WTC11 (cell line): ENCODE measurements at regions not wholly inside any gene's neighbourhood (a gene's known extent, or its start where the extent isn't known, plus 50 kb on each side); places are given as distances from the start of the nearest gene placed in this dataset.

ENCODE experiments used
- ATAC-seq: fragments of 200-7000 bp; cut with Tn5 transposase; 2 replicates; pipeline ENCODE4 v1.10.0; 2021; ENCODE audit warnings: mild to moderate bottlenecking, moderate library complexity
- CTCF ChIA-PET: fragments of 300-600 bp; sonication (Branson Sonifier 250); formaldehyde crosslinking; loops from one replicate; lab custom pipeline; 2021; ENCODE audit warnings: antibody characterized with exemption; lab: Charles Lee
- POLR2A ChIA-PET: fragments of 350-600 bp; sonication (Branson Sonifier 250); formaldehyde crosslinking; loops from one replicate; lab custom pipeline; 2021; ENCODE audit warnings: antibody characterized with exemption; lab: Charles Lee
- DNase-seq: peaks from one replicate; pipeline ENCODE4 v3.0.0; 2021; ENCODE audit warnings: low spot score
- H3K27ac Mint-ChIP-seq: 2 replicates; pipeline ENCODE4 v1.8.0; 2021; ENCODE audit warnings: mixed read lengths
- H3K27me3 Mint-ChIP-seq: 2 replicates; pipeline ENCODE4 v1.8.0; 2021; ENCODE audit warnings: low read depth, mild to moderate bottlenecking, moderate library complexity, mixed read lengths
- H3K36me3 Mint-ChIP-seq: 2 replicates; pipeline ENCODE4 v1.8.0; 2021; ENCODE audit warnings: mixed read lengths
- H3K4me1 Mint-ChIP-seq: 2 replicates; pipeline ENCODE4 v1.8.0; 2022; ENCODE audit warnings: mixed read lengths
- H3K4me3 Mint-ChIP-seq: 2 replicates; pipeline ENCODE4 v1.8.0; 2021; ENCODE audit warnings: mild to moderate bottlenecking, moderate library complexity, mixed read lengths
- H3K9me3 Mint-ChIP-seq: 2 replicates; pipeline ENCODE4 v1.8.0; 2021; ENCODE audit warnings: mixed read lengths
- ATF6 ChIP-seq: sonication (generic); formaldehyde crosslinking; IDR thresholded peaks from 2 replicates; pipeline ENCODE4 v1.8.1; 2023; ENCODE audit warnings: mild to moderate bottlenecking, missing genetic modification reagents
- CBFB ChIP-seq: sonication (generic); formaldehyde crosslinking; IDR thresholded peaks from 2 replicates; pipeline ENCODE4 v1.8.1; 2022; ENCODE audit warnings: mild to moderate bottlenecking, low read depth, missing genetic modification reagents
- E2F1 ChIP-seq: sonication (generic); formaldehyde crosslinking; IDR thresholded peaks from 2 replicates; pipeline ENCODE4 v1.8.0; 2022; ENCODE audit warnings: mild to moderate bottlenecking, missing genetic modification reagents
- ETV6 ChIP-seq: sonication (generic); formaldehyde crosslinking; IDR thresholded peaks from 2 replicates; pipeline ENCODE4 v1.8.1; 2022; ENCODE audit warnings: mild to moderate bottlenecking, missing genetic modification reagents
- GTF2I ChIP-seq: fragments of 250-450 bp; sonication (Bioruptor Pico); conservative IDR thresholded peaks from 2 replicates; pipeline ENCODE4 v1.4.0; 2021; ENCODE audit warnings: mild to moderate bottlenecking
- HMGA2 ChIP-seq: fragments of 250-450 bp; sonication (Bioruptor Pico); IDR thresholded peaks from 2 replicates; pipeline ENCODE4 v1.4.0; 2021; ENCODE audit warnings: mild to moderate bottlenecking, moderate library complexity
- JAZF1 ChIP-seq: fragments of 250-450 bp; sonication (Bioruptor Pico); IDR thresholded peaks from 2 replicates; pipeline ENCODE4 v1.9.0; 2021; ENCODE audit warnings: moderate library complexity, mild to moderate bottlenecking, inconsistent platforms
- JUN ChIP-seq: sonication (generic); formaldehyde crosslinking; IDR thresholded peaks from 2 replicates; pipeline ENCODE4 v1.8.0; 2023; ENCODE audit warnings: mild to moderate bottlenecking, missing genetic modification reagents
- MLX ChIP-seq: sonication (generic); formaldehyde crosslinking; IDR thresholded peaks from 2 replicates; pipeline ENCODE4 v1.8.1; 2023; ENCODE audit warnings: mild to moderate bottlenecking, missing genetic modification reagents, moderate library complexity
- MYBL2 ChIP-seq: sonication (generic); formaldehyde crosslinking; IDR thresholded peaks from 2 replicates; pipeline ENCODE4 v1.8.1; 2023; ENCODE audit warnings: mild to moderate bottlenecking, moderate library complexity, missing genetic modification reagents
- NR3C1 ChIP-seq: sonication (generic); formaldehyde crosslinking; conservative IDR thresholded peaks from 2 replicates; pipeline ENCODE4 v1.8.1; 2023; ENCODE audit warnings: low read depth, mild to moderate bottlenecking, missing genetic modification reagents
- PREB ChIP-seq: sonication (generic); formaldehyde crosslinking; IDR thresholded peaks from 2 replicates; pipeline ENCODE4 v1.8.1; 2022; ENCODE audit warnings: mild to moderate bottlenecking, missing genetic modification reagents, moderate library complexity, borderline replicate concordance
- RELA ChIP-seq: sonication (generic); formaldehyde crosslinking; IDR thresholded peaks from 2 replicates; pipeline ENCODE4 v1.8.1; 2022; ENCODE audit warnings: missing genetic modification reagents, mild to moderate bottlenecking, borderline replicate concordance
- SMAD3 ChIP-seq: sonication (generic); formaldehyde crosslinking; IDR thresholded peaks from 2 replicates; pipeline ENCODE4 v1.8.0; 2022; ENCODE audit warnings: missing genetic modification reagents, mild to moderate bottlenecking, borderline replicate concordance
- SMAD4 ChIP-seq: sonication (generic); formaldehyde crosslinking; IDR thresholded peaks from 2 replicates; pipeline ENCODE4 v1.8.0; 2022; ENCODE audit warnings: mild to moderate bottlenecking, missing genetic modification reagents
- TEAD1 ChIP-seq: sonication (generic); formaldehyde crosslinking; IDR thresholded peaks from 2 replicates; pipeline ENCODE4 v1.8.0; 2022; ENCODE audit warnings: mild to moderate bottlenecking, missing genetic modification reagents
- TP53 ChIP-seq: sonication (generic); formaldehyde crosslinking; IDR thresholded peaks from 2 replicates; pipeline ENCODE4 v1.8.1; 2023; ENCODE audit warnings: mild to moderate bottlenecking, missing genetic modification reagents
- ZBTB21 ChIP-seq: sonication (generic); formaldehyde crosslinking; IDR thresholded peaks from 2 replicates; pipeline ENCODE4 v1.8.1; 2023; ENCODE audit warnings: mild to moderate bottlenecking, missing genetic modification reagents, borderline replicate concordance
- ZBTB43 ChIP-seq: sonication (generic); formaldehyde crosslinking; IDR thresholded peaks from 2 replicates; pipeline ENCODE4 v1.8.1; 2023; ENCODE audit warnings: mild to moderate bottlenecking, missing genetic modification reagents
- ZNF138 ChIP-seq: sonication (generic); formaldehyde crosslinking; conservative IDR thresholded peaks from 2 replicates; pipeline ENCODE4 v1.8.1; 2022; ENCODE audit warnings: mild to moderate bottlenecking, moderate library complexity, missing genetic modification reagents
- ZNF281 ChIP-seq: sonication (generic); formaldehyde crosslinking; IDR thresholded peaks from 2 replicates; pipeline ENCODE4 v1.8.0; 2023; ENCODE audit warnings: mild to moderate bottlenecking, missing genetic modification reagents
- ZNF416 ChIP-seq: fragments of 250-450 bp; sonication (Bioruptor Pico); IDR thresholded peaks from 2 replicates; pipeline ENCODE4 v1.9.0; 2021; ENCODE audit warnings: mild to moderate bottlenecking, inconsistent platforms
- ZSCAN18 ChIP-seq: fragments of 250-450 bp; sonication (Bioruptor Pico); IDR thresholded peaks from 2 replicates; pipeline ENCODE4 v2.1.2; 2022; ENCODE audit warnings: mild to moderate bottlenecking, moderate library complexity

- H3K9me3 Mint-ChIP-seq: peaks cover 30% of the 10 kb centered on the region
- H3K4me3 Mint-ChIP-seq: no peak overlapping the region
- peaks cover 8% of the 10 kb centered on the region for H3K4me1 Mint-ChIP-seq
- no peaks in the 10 kb centered on the region for H3K27me3 Mint-ChIP-seq
- ChIA-PET CTCF (no interaction called here), POLR2A (interaction anchor here (0.5 kb wide), 1 partner anchor 228 kb away, joined by 4 read pairs; no protein-coding TSS in a partner anchor)
- H3K27ac Mint-ChIP-seq: no peak overlapping the region
- no peak for DNase-seq
- H3K36me3 Mint-ChIP-seq: no peaks in the 10 kb centered on the region
- no peak for ATAC-seq
- no peak for TF ChIP-seq MYBL2 (CRISPR knock-in tag)
- no peak for TF ChIP-seq RELA (CRISPR knock-in tag)
- TF ChIP-seq TEAD1 (CRISPR knock-in tag): no peak
- no peak for TF ChIP-seq JUN
- no peak for TF ChIP-seq CBFB (CRISPR knock-in tag)
- TF ChIP-seq ZSCAN18 (CRISPR knock-in tag): no peak
- TF ChIP-seq SMAD3 (CRISPR knock-in tag): no peak
- TF ChIP-seq NR3C1 (CRISPR knock-in tag): no peak
- no peak for TF ChIP-seq ZBTB43 (CRISPR knock-in tag)
- TF ChIP-seq ZNF281: no peak
- TF ChIP-seq ZNF138 (CRISPR knock-in tag): no peak
- no peak for TF ChIP-seq ZBTB21 (CRISPR knock-in tag)
- no peak for TF ChIP-seq ATF6 (CRISPR knock-in tag)
- no peak for TF ChIP-seq TP53 (CRISPR knock-in tag)
- no peak for TF ChIP-seq HMGA2
Measured at GRCh38 chr9:79007701-79008483, 563.9 kb upstream of the TLE4 start.

- H3K4me1 Mint-ChIP-seq: peaks cover 8% of the 10 kb centered on the region
- CTCF ChIA-PET: no interaction called here
Measured at GRCh38 chr9:79008916-79009315, 562.8 kb upstream of the TLE4 start.

More at GRCh38 chr9:79008916-79009315, 562.8 kb upstream of the TLE4 start:
- TF ChIP-seq ZNF138 (CRISPR knock-in tag) (no peak), ZNF416 (CRISPR knock-in tag) (no peak), ETV6 (CRISPR knock-in tag) (no peak), JAZF1 (no peak), SMAD4 (CRISPR knock-in tag) (no peak), MLX (CRISPR knock-in tag) (no peak), GTF2I (no peak), PREB (no peak), E2F1 (CRISPR knock-in tag) (no peak)
- H3K4me3 Mint-ChIP-seq: no peak overlapping the region
- no peak for DNase-seq
- ATAC-seq: no peak
- no peak overlapping the region for H3K27ac Mint-ChIP-seq
- no peaks in the 10 kb centered on the region for H3K27me3 Mint-ChIP-seq
- POLR2A ChIA-PET: no interaction called here
- peaks cover 30% of the 10 kb centered on the region for H3K9me3 Mint-ChIP-seq
- H3K36me3 Mint-ChIP-seq: no peaks in the 10 kb centered on the region
